GM12865 (cell line): ENCODE measurements at regions not wholly inside any gene's neighbourhood (a gene's known extent, or its start where the extent isn't known, plus 50 kb on each side); places are given as distances from the start of the nearest gene placed in this dataset.
A peak's percentile ranks its signal among the peaks of the same experiment; 100 is the strongest.
"Not testable (repeated sequence)": the region's sequence is repeated elsewhere in the genome, so short reads cannot be mapped to it uniquely, and the experiment has no call there.

ENCODE experiments used
- DNase-seq: peaks from one replicate; pipeline ENCODE4 v3.0.0; 2010; ENCODE audit warnings: low read depth
- H3K4me3 ChIP-seq: 2 replicates; pipeline ENCODE4 v1.5.1; 2011; ENCODE audit warnings: mild to moderate bottlenecking, low read depth, low read length, control low read depth
- TF ChIP-seq, protein P1 (sequence below): IDR thresholded peaks from 2 replicates; pipeline ENCODE4 v1.5.1; 2011; ENCODE audit warnings: low read length, control low read depth, low read depth, inconsistent platforms; ENCODE audit not compliant: insufficient read depth; ENCODE audit errors: missing control alignments

DNA sequence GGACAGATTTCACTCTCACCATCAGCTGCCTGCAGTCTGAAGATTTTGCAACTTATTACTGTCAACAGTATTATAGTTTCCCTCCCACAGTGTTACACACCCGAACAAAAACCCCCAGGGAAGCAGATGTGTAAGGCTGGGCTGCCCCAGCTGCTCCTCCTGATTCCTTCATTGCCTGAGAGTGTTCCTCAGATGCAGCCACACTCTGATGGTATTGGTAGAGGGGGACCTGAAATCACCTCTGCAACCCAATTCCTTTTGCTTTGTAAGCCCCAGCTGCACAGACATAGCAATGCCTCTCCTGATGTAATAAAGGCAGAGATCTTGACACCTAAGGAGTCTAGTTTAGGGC is 1529.8 kb downstream of the RPIA start:
- DNase-seq = no peak
- TF ChIP-seq, protein P1, sequence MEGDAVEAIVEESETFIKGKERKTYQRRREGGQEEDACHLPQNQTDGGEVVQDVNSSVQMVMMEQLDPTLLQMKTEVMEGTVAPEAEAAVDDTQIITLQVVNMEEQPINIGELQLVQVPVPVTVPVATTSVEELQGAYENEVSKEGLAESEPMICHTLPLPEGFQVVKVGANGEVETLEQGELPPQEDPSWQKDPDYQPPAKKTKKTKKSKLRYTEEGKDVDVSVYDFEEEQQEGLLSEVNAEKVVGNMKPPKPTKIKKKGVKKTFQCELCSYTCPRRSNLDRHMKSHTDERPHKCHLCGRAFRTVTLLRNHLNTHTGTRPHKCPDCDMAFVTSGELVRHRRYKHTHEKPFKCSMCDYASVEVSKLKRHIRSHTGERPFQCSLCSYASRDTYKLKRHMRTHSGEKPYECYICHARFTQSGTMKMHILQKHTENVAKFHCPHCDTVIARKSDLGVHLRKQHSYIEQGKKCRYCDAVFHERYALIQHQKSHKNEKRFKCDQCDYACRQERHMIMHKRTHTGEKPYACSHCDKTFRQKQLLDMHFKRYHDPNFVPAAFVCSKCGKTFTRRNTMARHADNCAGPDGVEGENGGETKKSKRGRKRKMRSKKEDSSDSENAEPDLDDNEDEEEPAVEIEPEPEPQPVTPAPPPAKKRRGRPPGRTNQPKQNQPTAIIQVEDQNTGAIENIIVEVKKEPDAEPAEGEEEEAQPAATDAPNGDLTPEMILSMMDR = no peak
- H3K4me3 ChIP-seq = no peak overlapping the region

DNA sequence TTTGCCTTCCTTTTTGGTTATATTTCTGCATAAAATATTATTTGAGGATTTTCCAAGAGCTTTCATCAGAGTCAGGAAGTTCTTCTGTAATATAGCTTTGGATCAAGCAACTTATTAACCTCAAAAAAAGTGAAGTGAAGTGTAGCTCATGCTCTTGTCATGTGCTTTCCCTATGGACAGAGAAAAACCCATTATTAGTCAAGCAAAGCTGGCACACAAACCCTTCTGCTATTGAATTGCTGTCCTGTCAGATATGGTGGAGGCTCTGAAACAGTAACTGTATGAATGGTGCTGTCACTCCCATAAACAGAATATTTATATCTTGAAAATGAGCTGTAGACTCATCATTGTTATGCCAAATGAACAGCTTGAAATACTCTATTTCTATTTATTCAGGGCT is 1533.3 kb downstream of the RPIA start:
- not testable (repeated sequence) for DNase-seq, H3K4me3 ChIP-seq

DNA sequence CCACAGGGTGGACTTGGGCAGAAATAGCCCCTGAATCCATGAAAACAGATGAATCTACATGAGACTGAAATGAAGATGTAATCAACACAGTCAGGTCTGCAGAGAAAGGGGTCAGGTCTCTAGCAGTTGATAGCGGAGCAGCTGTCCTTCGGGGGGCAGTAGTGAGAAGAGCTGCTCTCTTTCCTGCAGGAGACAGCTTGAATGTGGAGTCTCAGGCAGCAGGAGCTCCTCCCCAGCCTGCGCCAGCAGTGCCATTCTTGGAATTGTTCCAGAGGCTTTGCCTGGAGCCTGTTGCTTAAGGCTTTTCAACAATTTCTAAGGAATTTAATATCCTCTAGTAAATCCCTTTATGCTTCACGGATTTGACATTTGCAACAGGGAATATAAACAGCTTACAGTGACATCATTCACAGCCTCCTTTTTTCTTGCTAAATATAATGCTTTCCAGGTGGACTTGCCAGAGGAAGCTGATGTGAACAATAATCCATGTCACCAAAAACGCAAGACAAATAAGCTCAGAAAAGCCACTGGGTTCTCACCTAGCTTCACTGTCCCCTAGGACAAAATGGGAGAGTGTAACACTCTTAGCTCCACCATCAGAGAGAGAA is 1535.1 kb downstream of the RPIA start:
- DNase-seq, H3K4me3 ChIP-seq: not testable (repeated sequence)

DNA sequence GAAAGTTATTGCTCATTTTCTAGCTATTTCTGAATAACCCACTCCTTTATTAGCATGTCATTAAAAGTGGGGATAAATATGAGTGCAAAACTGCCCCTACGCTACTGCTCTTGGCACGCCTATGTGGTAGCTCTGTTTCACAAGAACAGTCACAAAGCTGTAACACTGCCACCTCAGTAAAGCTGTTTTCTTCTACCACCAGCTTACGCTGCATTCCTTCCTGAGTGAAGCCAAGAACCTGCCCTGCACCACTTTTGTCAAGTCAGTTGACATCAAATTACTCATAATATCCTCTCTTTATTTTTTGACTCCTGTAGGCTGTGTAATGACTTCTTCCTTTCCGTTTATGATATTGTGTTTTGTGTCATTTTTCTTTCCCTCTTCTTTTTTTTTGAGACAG is 1539.7 kb downstream of the RPIA start:
- H3K4me3 ChIP-seq, DNase-seq: not testable (repeated sequence)

DNA sequence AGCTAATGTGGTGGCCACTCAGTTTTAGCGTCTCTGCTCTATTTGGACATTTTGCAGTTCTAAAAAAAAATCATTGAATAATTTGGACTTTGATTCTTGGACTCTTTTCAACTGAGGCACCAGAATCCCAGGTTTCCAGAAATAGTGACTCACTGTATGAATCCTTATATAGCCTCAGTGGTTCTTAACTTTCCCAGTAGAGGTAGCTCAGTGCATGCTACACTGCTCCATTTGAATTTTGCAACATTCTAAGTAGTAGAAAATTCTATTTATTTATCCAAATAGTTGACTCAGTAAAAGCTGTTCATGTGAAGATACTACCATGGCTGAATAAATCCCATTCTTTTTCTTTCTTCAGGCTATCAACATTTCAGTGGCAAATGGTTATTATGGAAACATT is 1544.0 kb downstream of the RPIA start:
- H3K4me3 ChIP-seq, DNase-seq: not testable (repeated sequence)

DNA sequence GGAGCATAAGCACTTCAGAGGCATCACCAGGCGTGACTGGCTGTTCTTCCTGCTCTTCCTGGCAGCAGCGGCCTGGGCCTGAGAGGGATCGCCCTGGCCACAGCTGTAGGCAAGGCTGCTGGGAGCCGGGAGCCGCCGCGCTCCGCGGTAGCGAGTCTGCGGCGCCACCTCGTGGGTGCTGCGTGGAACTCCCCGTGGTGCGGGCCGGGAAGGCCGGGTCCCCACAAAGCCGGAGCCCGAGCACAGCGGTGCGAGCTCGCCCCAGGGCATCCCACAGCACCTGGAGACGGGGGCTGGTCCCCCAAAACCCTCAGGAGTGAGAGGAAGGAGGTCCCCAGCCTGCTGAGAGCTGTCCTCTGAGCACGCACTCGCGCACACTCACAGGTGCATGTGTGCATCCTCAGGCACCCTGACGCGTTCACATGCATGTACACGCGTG is 1546.5 kb downstream of the RPIA start:
- H3K4me3 ChIP-seq, DNase-seq: not testable (repeated sequence)
- TF ChIP-seq, protein P1 = peak; percentile 11

DNA sequence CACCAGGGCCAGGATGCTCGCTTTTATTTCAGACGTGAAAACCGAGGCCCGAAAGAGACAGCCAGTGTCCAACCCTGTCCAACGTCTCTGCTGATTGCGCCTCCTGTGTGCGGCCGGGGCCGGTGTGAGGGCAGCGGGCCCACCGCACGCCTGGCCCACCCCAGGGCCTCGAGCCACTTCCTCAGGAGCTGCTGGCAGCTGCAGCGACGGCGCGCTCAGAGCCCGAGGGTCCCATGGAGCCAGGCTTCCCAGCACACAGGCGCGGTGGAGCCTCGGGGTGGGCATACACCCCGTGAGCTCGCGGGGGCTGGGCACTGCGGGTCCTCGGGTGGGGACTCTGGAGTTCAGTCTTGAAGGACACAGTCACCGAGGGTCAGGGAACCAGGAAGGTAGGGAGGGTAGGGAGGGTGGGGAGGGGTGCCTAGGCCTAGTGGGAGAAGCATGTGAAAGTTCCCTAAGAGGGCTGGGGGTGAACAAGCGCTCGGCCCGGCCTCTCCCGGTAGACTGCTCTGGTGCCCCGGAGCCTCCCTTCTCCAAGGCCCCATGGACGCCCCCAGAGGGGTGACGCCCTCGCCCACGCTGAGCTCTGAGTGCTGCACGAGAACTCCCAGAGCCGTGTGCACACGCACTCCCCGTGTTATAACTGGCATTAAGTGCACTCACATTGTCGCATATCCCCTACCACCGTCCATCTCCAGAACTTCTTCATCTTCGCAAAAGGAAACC is 1547.2 kb downstream of the RPIA start:
- DNase-seq, H3K4me3 ChIP-seq: not testable (repeated sequence)

DNA sequence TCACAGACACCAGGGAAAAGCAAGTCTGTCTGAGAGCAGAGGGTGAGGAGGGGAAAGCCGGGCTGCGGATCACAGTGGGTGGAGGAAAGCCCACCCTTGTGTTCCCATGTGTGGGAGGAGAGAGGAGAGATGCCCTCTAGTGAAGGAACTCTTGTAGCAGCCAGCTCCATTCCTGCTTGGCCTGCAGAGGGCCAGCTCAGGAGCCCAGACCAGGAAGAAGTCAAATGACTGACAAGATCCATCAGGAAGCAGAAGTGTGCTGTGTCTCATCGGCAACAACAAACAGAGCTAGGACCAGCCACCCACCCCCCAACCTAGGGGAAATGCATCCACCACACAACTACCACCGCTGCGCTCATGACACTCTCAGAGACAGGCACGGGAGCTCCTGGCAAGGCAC is 1548.3 kb downstream of the RPIA start:
- H3K4me3 ChIP-seq, DNase-seq: not testable (repeated sequence)

DNA sequence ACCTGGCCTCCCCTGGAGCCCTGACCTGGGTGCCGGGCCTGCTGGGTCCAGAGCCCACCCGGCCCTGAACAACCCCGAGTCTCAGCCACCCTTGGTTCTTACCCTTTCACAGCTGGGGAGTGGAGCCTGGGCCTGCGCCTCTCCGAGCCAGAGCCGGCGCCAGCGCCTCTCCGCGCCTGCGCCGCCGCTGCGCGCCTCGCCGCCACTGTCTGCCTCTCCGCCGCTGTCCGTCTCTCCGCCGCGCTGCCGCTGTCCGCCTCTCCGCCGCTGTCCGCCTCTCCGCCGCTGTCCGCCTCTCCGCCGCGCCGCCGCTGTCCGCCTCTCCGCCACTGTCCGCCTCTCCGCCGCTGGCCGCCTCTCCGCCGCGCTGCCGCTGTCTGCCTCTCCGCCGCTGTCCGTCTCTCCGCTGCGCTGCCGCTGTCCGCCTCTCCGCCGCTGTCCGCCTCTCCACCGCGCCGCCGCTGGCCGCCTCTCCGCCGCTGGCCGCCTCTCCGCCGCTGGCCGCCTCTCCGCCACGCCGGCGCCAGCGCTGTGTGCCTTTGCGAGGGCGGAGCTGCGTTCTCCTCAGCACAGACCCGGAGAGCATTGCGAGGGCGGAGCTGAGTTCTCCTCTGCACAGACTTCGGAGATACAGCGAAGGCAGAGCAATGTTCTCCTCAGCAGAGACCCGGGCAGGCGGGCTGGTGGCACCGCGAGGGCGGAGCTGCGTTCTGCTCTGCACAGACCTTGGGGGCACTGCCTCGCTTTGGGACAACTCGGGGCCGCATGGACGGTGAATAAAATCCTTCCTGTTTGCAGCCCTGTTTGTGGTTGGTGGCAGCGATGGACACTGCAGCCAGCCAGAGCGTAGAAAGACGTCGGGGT is 1553.7 kb downstream of the RPIA start:
- not testable (repeated sequence) for DNase-seq, H3K4me3 ChIP-seq

DNA sequence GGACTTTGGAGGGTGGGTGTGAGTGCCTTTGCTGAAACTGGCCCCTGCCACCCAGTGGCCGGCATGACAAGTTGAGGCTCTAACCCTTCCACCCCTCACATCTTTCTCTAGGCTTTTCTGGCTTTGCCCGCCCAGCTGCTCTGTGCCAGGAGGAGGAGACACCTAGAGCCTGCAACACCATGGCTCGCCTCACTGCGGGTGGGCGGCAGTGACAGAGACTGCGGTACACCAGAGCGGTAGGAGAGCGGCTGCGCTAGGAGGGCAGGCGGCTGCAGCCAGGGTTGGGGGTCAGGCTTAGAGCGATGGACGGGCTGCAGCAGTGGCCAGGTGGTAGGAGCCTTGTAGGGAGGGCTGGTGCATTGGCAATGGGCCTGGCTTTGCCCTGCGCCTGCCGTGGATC is 1556.9 kb downstream of the RPIA start:
- not testable (repeated sequence) for H3K4me3 ChIP-seq, DNase-seq

DNA sequence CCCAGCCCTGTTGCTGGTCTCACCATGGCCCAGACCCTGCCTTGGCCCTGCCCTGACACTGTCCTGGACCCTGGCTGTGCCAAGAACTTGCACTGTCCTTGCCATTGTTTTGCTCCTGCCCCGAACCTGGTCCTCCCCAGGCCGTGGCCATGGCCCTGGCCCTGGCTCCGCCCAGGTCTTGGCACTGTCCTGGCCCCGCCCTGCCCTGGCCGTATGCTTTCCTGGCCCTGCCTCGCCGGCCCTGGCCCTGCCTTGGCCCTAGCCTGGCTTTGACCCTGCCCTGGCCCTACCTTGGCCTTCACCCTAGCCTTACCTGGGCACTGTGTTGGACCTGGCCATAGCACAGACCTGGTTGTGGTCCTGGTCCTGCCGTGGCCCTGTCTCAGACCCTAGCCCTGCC is 1558.9 kb downstream of the RPIA start:
- H3K4me3 ChIP-seq, DNase-seq: not testable (repeated sequence)

DNA sequence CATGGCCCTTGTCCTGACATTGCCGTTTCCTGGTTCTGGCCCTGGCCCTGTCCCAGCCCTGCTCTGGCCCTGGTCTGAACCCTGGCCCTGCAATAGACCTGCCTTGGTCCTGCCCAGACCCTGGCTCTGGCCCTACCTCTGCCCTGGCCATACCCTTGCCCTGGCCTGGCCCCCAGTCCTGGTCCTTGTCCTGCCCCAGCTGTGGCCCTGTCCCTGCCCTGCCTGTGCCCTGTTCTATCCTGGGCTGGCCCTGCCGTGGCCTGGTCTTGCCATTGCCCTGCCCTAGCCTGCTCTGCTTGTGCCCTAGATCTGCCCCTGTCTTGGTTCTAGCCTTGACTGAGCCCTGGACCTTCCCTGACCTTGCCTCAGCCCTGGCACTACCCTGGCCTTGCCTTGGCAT is 1560.1 kb downstream of the RPIA start:
- DNase-seq, H3K4me3 ChIP-seq: not testable (repeated sequence)

DNA sequence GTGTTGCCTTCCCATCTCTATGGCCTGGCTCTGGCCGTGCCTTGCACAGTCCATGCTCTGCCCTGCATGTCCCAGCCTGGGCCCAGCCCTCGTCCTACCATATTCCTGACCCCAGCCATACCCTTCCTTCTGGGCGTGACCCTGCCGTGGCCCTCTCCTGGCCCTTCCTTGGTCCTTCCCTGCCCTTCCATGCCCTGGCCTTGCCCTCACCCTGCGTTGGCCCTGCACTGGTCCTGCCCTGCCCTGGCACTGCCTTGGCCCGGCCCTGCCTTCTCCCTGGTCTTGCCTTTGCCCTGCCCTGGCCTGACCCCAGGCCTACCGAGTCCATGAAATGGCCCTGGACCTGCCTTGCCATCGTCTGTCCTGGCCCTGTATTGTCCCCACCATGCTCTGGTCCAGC is 1561.8 kb downstream of the RPIA start:
- not testable (repeated sequence) for DNase-seq, H3K4me3 ChIP-seq

DNA sequence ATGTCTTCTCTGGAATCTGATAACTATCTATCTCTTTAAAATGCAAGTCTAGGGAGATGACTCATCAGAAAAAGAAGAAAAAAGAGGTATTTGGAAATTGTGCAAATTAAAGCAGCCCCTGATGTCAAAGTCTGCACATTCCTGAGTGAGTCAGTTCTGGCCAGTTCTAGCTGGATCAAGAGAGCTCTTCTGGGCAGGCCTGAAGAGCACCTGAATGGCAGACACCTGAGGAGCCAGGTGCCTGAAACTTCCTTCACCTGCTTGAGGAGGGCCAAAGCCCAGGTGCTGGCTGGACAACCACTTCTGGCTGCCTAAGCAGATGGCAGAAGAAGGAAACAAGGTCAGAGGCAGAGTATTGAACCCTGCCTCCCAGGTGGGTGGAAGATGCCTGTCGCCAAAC is 1575.4 kb downstream of the RPIA start:
- DNase-seq, H3K4me3 ChIP-seq: not testable (repeated sequence)

DNA sequence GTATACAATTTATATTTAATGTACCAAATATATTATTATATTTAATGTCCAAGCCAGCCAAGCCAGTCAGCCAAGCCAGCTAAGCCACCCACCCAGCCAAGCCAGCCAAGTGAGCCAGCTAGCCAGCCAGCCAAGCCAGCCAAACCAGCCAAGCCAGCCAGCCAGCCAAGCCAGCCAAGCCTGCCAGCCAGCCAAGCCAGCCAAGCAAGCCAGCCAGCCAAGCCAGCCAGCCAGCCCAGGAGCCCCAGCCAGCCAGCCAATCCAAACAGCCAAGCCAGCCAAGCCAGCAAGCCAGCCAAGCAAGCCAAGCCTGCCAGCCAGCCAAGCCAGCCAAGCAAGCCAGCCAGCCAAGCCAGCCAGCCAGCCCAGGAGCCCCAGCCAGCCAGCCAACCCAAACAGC is 1596.3 kb downstream of the RPIA start:
- DNase-seq, H3K4me3 ChIP-seq: not testable (repeated sequence)

DNA sequence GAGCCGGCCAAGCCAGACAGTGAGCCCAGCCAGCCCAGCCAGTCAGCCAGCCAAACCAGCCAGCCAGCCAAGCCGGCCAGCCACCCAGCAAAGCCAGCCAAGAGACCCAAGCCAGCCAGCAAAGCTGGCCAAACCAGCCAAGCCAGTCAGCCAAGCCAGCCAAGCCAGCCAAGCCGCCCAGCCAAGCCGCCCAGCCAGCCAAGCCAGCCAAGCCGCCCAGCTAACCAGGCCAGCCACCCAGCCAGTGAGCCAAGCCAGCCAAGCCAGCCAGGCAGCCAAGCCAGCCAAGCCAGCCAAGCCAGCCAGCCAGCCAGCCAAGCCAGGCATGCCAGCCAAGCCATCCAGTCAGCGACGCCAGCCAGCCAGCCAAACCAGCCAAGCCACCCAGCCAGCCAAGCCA is 1596.9 kb downstream of the RPIA start:
- DNase-seq, H3K4me3 ChIP-seq: not testable (repeated sequence)
